Type B pancreatic cell (in vitro differentiated cells): ENCODE measurements at regions not wholly inside any gene's neighbourhood (a gene's known extent, or its start where the extent isn't known, plus 50 kb on each side); places are given as distances from the start of the nearest gene placed in this dataset.

Source experiments
- DNase-seq: peaks from one replicate; pipeline ENCODE4 v3.0.0; 2021; ENCODE audit warnings: mixed read lengths; ENCODE audit not compliant: unreplicated experiment; ENCODE audit errors: extremely low spot score
- H3K27ac Mint-ChIP-seq: 2 replicates; pipeline ENCODE4 v1.8.0; 2021; ENCODE audit warnings: mild to moderate bottlenecking, mixed read lengths
- H3K27me3 Mint-ChIP-seq: 2 replicates; pipeline ENCODE4 v1.8.0; 2021; ENCODE audit warnings: mixed read lengths
- H3K36me3 Mint-ChIP-seq: 2 replicates; pipeline ENCODE4 v1.8.0; 2021; ENCODE audit warnings: mixed read lengths
- H3K4me1 Mint-ChIP-seq: one replicate; pipeline ENCODE4 v1.8.0; 2021; ENCODE audit warnings: mixed read lengths; ENCODE audit not compliant: unreplicated experiment
- H3K4me3 Mint-ChIP-seq: 2 replicates; pipeline ENCODE4 v1.8.0; 2021; ENCODE audit warnings: mild to moderate bottlenecking, mixed read lengths
- H3K9me3 Mint-ChIP-seq: 2 replicates; pipeline ENCODE4 v1.8.0; 2021; ENCODE audit warnings: mixed read lengths
- TF ChIP-seq, protein P1 (sequence below): fragments of 200-600 bp; sonication (generic); conservative IDR thresholded peaks from 2 replicates; pipeline ENCODE4 v1.5.0; 2021; ENCODE audit warnings: antibody characterized with exemption, mild to moderate bottlenecking

DNA sequence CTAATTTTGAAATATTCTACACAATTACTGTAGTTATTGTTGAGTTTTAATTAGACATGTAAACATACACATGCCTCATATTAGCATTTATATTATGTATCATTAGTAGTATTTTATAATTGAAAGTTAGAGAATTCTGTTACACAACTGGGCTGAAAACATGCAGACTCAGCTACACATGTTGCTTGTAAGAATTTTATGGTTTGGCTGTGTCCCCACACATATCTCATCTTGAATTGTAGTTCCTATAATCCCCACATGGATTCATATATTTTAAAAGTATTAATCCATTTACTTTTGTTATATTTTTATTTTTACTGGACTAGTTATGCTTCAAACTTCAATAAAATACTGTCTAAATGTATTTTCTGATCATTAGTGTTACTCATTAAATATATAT lies 2075.3 kb upstream of the C9orf72 start:
- Mint-ChIP-seq H3K9me3 (no peaks in the 10 kb centered on the region), H3K27ac (no peak overlapping the region), H3K27me3 (no peaks in the 10 kb centered on the region), H3K4me3 (no peak overlapping the region), H3K4me1 (no peaks in the 10 kb centered on the region), H3K36me3 (no peaks in the 10 kb centered on the region)
- TF ChIP-seq, protein P1, sequence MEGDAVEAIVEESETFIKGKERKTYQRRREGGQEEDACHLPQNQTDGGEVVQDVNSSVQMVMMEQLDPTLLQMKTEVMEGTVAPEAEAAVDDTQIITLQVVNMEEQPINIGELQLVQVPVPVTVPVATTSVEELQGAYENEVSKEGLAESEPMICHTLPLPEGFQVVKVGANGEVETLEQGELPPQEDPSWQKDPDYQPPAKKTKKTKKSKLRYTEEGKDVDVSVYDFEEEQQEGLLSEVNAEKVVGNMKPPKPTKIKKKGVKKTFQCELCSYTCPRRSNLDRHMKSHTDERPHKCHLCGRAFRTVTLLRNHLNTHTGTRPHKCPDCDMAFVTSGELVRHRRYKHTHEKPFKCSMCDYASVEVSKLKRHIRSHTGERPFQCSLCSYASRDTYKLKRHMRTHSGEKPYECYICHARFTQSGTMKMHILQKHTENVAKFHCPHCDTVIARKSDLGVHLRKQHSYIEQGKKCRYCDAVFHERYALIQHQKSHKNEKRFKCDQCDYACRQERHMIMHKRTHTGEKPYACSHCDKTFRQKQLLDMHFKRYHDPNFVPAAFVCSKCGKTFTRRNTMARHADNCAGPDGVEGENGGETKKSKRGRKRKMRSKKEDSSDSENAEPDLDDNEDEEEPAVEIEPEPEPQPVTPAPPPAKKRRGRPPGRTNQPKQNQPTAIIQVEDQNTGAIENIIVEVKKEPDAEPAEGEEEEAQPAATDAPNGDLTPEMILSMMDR: no peak
- no peak for DNase-seq

- Mint-ChIP-seq H3K27me3 (no peaks in the 10 kb centered on the region), H3K9me3 (no peaks in the 10 kb centered on the region), H3K36me3 (no peaks in the 10 kb centered on the region), H3K4me3 (no peak overlapping the region), H3K27ac (no peak overlapping the region), H3K4me1 (no peaks in the 10 kb centered on the region)
- no peak for DNase-seq
- TF ChIP-seq, protein P1: no peak
These were observed 2083.5 kb upstream of the C9orf72 start for GRCh38 chr9:29656641-29657406.

- no peak overlapping the region for H3K27ac Mint-ChIP-seq
- H3K4me1 Mint-ChIP-seq: no peaks in the 10 kb centered on the region
- no peak overlapping the region for H3K4me3 Mint-ChIP-seq
- no peaks in the 10 kb centered on the region for H3K36me3 Mint-ChIP-seq
- DNase-seq: no peak
- no peaks in the 10 kb centered on the region for H3K9me3 Mint-ChIP-seq
- TF ChIP-seq, protein P1: no peak
- H3K27me3 Mint-ChIP-seq: no peaks in the 10 kb centered on the region
These were observed 2084.5 kb upstream of the C9orf72 start for GRCh38 chr9:29657821-29658220.

DNA sequence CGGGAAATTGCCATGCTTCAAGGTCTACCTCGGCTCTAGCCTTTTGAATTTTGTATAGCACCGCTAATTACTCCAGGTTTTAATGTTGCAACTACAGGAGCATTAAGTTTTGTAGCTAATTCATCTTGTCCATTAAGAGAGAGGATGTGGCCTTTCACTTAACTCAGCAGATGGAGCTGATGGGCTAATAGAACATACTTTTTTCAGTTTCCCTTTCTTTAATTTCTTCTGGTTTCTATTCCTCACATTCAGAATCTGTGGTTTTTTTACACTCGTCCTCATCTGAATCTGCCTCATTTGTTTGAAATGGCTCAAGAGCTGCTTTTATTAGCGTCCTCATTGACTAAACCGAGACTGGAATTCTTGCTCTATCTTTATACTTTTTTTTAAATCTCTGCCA lies 2085.7 kb upstream of the C9orf72 start:
- TF ChIP-seq, protein P1: no peak
- H3K27me3 Mint-ChIP-seq: no peaks in the 10 kb centered on the region
- DNase-seq: no peak
- H3K4me1 Mint-ChIP-seq: no peaks in the 10 kb centered on the region
- H3K4me3 Mint-ChIP-seq: no peak overlapping the region
- H3K9me3 Mint-ChIP-seq: no peaks in the 10 kb centered on the region
- H3K36me3 Mint-ChIP-seq: no peaks in the 10 kb centered on the region
- H3K27ac Mint-ChIP-seq: no peak overlapping the region

GRCh38 chr9:29659736-29660135 lies 2086.5 kb upstream of the C9orf72 start:
- Mint-ChIP-seq H3K4me1 (no peaks in the 10 kb centered on the region), H3K27me3 (no peaks in the 10 kb centered on the region), H3K9me3 (no peaks in the 10 kb centered on the region), H3K4me3 (no peak overlapping the region), H3K36me3 (no peaks in the 10 kb centered on the region), H3K27ac (no peak overlapping the region)
- TF ChIP-seq, protein P1: no peak
- DNase-seq: no peak
